ENCODE measurements at regions not wholly inside any gene's neighbourhood (a gene's known extent, or its start where the extent isn't known, plus 50 kb on each side); places are given as distances from the start of the nearest gene placed in this dataset.

DNA sequence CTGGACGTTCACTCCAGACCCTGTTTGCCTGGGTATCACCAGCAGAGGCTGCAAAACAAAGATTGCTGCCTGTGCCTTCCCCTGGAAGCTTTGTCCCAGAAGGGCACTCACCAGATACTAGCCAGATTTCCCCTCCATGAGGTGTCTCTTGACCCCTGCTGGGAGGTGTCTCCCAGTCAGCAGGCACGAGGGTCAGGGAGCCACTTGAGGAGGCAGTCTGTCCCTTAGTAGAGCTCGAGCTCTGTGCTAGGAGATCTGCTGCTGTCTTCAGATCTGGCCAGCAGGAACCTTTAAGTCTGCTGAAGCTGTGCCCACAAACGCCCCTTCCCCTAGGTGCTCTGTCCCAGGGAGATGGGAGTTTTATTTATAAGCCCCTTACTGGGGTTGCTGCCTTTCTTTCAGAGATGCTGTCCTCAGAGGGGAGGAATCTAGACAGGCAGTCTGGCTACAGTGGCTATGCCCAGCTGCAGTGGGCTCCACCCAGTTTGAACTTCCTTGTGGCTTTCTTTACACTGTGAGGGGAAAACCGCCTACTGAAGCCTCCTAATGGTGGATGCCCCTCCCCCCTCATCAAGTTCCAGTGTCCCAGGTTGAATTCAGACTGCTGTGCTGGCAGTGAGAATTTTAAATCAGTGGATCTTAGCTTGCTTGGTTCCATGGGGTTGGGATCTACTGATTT is 253.9 kb downstream of the SPATA31D1 start:
- TF ChIP-seq, protein P1, sequence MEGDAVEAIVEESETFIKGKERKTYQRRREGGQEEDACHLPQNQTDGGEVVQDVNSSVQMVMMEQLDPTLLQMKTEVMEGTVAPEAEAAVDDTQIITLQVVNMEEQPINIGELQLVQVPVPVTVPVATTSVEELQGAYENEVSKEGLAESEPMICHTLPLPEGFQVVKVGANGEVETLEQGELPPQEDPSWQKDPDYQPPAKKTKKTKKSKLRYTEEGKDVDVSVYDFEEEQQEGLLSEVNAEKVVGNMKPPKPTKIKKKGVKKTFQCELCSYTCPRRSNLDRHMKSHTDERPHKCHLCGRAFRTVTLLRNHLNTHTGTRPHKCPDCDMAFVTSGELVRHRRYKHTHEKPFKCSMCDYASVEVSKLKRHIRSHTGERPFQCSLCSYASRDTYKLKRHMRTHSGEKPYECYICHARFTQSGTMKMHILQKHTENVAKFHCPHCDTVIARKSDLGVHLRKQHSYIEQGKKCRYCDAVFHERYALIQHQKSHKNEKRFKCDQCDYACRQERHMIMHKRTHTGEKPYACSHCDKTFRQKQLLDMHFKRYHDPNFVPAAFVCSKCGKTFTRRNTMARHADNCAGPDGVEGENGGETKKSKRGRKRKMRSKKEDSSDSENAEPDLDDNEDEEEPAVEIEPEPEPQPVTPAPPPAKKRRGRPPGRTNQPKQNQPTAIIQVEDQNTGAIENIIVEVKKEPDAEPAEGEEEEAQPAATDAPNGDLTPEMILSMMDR (IDR thresholded peaks at IDR 0.05; ENCODE audit: unreplicated experiment), result no peak
- Mint-ChIP-seq H3K36me3 (peaks cover 9% of the 10 kb centered on the region), H3K4me1 (no peaks in the 10 kb centered on the region), H3K9me3 (peaks cover 42% of the 10 kb centered on the region), H3K4me3 (no peak overlapping the region), H3K27me3 (ENCODE audit: low read depth) (no peaks in the 10 kb centered on the region), H3K27ac (no peak overlapping the region)
- no peak for DNase-seq (ENCODE audit: low spot score in 2 of 2, unreplicated experiment in 2 of 2)

- DNase-seq (ENCODE audit: low spot score in 2 of 2, unreplicated experiment in 2 of 2), result no peak
- peaks cover 12% of the 10 kb centered on the region for H3K9me3 Mint-ChIP-seq
These were observed 258.7 kb downstream of the SPATA31D1 start for GRCh38 chr9:82247318-82247717.

GRCh38 chr9:82252116-82252515 is 263.5 kb downstream of the SPATA31D1 start:
- Mint-ChIP-seq H3K27ac (no peak overlapping the region), H3K9me3 (peaks cover 7% of the 10 kb centered on the region), H3K4me3 (no peak overlapping the region), H3K4me1 (peaks cover 14% of the 10 kb centered on the region), H3K36me3 (no peaks in the 10 kb centered on the region), H3K27me3 (ENCODE audit: low read depth) (no peaks in the 10 kb centered on the region)
- DNase-seq (ENCODE audit: low spot score in 2 of 2, unreplicated experiment in 2 of 2), result no peak
- TF ChIP-seq, protein P1 (IDR thresholded peaks at IDR 0.05; ENCODE audit: unreplicated experiment), result no peak

More at GRCh38 chr9:82247318-82247717, 258.7 kb downstream of the SPATA31D1 start:
- Mint-ChIP-seq H3K4me3 (no peak overlapping the region), H3K36me3 (no peaks in the 10 kb centered on the region), H3K4me1 (no peaks in the 10 kb centered on the region), H3K27ac (no peak overlapping the region), H3K27me3 (ENCODE audit: low read depth) (no peaks in the 10 kb centered on the region)
- TF ChIP-seq, protein P1 (IDR thresholded peaks at IDR 0.05; ENCODE audit: unreplicated experiment), result no peak

- H3K27me3 Mint-ChIP-seq (ENCODE audit: low read depth), result no peaks in the 10 kb centered on the region
- no peak overlapping the region for H3K4me3 Mint-ChIP-seq
- peaks cover 4% of the 10 kb centered on the region for H3K9me3 Mint-ChIP-seq
- TF ChIP-seq, protein P1 (IDR thresholded peaks at IDR 0.05; ENCODE audit: unreplicated experiment), result no peak
- H3K36me3 Mint-ChIP-seq, result no peaks in the 10 kb centered on the region
- no peak for DNase-seq (ENCODE audit: low spot score in 2 of 2, unreplicated experiment in 2 of 2)
- no peak overlapping the region for H3K27ac Mint-ChIP-seq
- peaks cover 14% of the 10 kb centered on the region for H3K4me1 Mint-ChIP-seq
These were observed 266.2 kb downstream of the SPATA31D1 start for GRCh38 chr9:82254646-82255367.

- Mint-ChIP-seq H3K9me3 (peaks cover 6% of the 10 kb centered on the region), H3K4me3 (no peak overlapping the region), H3K27ac (no peak overlapping the region), H3K36me3 (no peaks in the 10 kb centered on the region), H3K4me1 (peaks cover 18% of the 10 kb centered on the region), H3K27me3 (ENCODE audit: low read depth) (no peaks in the 10 kb centered on the region)
- TF ChIP-seq, protein P1 (IDR thresholded peaks at IDR 0.05; ENCODE audit: unreplicated experiment), result no peak
- no peak for DNase-seq (ENCODE audit: low spot score in 2 of 2, unreplicated experiment in 2 of 2)
These were observed 267.1 kb downstream of the SPATA31D1 start for GRCh38 chr9:82255481-82256176.

All from mesothelial cell of epicardium (in vitro differentiated cells).